GM18505 (cell line): ENCODE measurements at regions not wholly inside any gene's neighbourhood (a gene's known extent, or its start where the extent isn't known, plus 50 kb on each side); places are given as distances from the start of the nearest gene placed in this dataset.

Experiments used
- ATAC-seq: cut with Tn5 transposase; IDR thresholded peaks from one replicate; pipeline ENCODE4 v1.9.1; 2021; ENCODE audit not compliant: unreplicated experiment
- POLR2A ChIP-seq: IDR thresholded peaks from 4 replicates; pipeline ENCODE4 v1.6.1; 2011; ENCODE audit warnings: borderline replicate concordance; ENCODE audit not compliant: insufficient read depth, insufficient read length; ENCODE audit errors: extremely low read depth

- no peak for TF ChIP-seq POLR2A
- ATAC-seq, result no peak
These were observed 344.6 kb downstream of the UBE3D start for GRCh38 chr6:82720992-82721391.

DNA sequence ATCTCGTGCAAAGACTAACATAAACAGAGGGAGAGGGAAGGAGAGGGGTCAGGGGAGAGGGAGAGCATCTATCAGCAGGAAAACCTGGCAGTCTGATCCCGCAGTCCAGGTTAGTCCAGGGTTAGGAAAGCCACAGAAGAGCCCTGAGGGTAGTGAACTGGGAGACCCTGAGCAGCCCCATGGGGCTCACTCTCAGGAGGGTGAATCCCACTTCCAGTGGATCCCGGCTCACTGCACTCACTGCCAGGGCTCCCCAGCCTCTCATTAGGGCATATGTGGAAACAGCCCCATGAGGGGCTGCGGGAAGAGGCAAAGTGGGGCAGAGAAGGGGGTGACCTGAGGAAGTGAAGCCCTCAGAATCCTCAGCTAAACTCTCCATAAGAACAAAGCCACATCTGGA is 329.9 kb downstream of the UBE3D start:
- TF ChIP-seq POLR2A, result no peak
- no peak for ATAC-seq

- TF ChIP-seq POLR2A, result no peak
- no peak for ATAC-seq
These were observed 327.7 kb downstream of the UBE3D start for GRCh38 chr6:82737965-82738364.

DNA sequence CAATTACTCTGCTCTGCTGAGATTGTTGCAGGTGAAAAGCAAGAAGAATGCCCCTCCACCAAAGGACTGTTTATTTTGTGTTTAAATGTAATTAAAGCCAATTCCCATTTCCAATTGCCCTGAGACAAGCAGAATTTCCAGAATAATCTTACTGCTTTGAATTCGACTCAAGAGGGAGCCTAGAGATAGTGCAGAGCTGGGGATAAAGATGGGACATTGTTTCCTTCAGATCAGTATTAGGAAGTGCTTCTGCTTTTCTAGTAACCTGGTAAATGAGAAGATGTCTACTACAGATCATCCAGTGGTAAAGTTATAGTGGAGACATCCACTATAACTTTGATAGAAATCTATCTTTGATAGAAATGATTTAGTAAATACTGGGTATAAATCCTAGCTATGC is 326.9 kb downstream of the UBE3D start:
- no peak for ATAC-seq
- no peak for TF ChIP-seq POLR2A

- no peak for ATAC-seq
- no peak for TF ChIP-seq POLR2A
These were observed 326.3 kb downstream of the UBE3D start for GRCh38 chr6:82739303-82739702.

DNA sequence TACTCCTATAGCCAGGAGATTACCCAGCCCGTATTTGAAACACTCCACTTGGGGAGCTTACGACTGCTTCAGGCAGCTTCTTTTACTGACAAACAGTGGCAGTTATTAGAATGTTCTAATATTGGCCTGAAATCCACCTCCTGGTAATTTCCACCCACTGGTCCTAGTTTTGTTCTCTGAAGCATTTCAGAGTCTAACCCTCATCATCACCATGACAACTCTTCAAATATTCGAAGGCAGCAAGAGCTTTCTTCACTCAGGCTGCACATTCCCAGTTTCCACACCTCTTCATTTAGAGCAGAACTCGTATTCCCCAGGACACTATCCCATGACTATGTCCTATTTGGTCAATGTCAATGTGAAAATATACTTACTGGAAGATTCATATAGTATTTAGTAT is 325.6 kb downstream of the UBE3D start:
- no peak for TF ChIP-seq POLR2A
- no peak for ATAC-seq

GRCh38 chr6:82741325-82741995 is 324.2 kb downstream of the UBE3D start:
- no peak for ATAC-seq

GRCh38 chr6:82741996-82742385 is 323.6 kb downstream of the UBE3D start:
- ATAC-seq, result no peak

More at GRCh38 chr6:82741325-82741995, 324.2 kb downstream of the UBE3D start:
- no peak for TF ChIP-seq POLR2A

GRCh38 chr6:82744286-82745015 is 321.2 kb downstream of the UBE3D start:
- ATAC-seq, result no peak
- TF ChIP-seq POLR2A, result no peak

More at GRCh38 chr6:82741996-82742385, 323.6 kb downstream of the UBE3D start:
- TF ChIP-seq POLR2A, result no peak

DNA sequence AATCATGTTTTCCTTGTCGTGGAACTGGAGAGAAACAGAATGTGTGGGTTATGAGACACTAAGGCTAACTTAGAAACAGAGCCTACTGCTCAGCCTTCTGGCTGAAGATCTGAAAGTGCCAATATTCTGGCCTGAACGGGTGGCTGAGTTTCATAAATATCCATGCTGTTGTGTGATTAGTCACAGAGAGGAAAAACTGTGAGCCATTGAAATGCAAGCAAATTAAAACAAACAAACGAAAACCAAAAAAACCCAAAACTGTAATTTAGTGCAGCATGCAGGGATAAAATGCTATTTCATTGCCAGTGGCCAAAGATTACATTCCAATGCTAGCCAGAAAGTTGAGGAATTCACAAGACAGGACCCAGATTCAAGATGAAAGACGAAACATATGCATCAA is 315.1 kb downstream of the UBE3D start:
- ATAC-seq, result no peak
- TF ChIP-seq POLR2A, result no peak

DNA sequence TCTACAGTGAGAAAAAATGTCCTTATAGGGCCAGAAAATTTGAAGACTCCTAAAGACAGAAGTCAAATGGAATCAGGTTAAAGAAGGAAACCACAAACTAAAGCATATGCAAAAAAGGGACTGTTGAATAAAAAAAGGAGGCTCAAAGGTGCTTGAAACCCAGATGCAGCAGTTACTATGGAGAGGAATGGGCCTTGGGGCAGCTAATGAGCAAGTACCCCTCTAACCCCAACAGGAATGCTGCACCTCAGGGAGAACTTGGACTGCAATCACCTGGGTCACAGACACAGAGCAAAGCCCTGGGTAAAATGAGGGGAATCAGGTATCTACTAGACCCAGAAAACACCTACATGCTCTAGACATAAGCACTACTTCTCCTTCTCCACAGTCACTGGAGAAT is 313.9 kb downstream of the UBE3D start:
- TF ChIP-seq POLR2A, result no peak
- ATAC-seq, result no peak

DNA sequence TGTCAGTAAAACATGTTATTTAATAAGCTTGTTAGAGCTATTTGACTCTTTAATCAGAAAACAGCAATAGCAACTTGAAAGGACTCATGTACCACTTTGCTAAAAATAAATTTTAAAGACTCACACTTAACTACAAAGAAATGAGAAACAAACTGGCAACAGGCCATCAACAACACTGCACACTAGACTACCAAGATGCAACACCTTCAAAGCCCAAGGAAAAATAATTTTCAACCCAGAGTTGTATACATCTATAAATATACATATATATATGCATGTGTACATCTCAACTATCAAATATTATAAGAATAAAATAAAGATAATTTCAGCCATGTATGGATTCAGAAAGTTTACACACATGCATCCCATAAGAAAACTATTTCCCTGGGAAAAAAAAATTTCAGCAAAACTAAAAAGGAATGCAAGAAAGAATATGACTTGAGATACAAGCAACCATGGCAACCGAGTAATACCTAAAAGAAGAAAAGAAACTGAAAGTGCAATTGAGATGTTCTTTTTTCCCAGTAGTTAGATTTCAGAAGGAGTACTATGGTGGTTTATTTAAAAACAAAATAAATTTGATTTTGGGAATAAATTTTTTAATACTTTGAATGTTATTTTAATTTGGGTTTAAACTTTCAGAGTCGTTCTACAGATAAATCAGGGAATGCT is 303.8 kb downstream of the UBE3D start:
- TF ChIP-seq POLR2A, result no peak
- ATAC-seq, result no peak

- no peak for ATAC-seq
- no peak for TF ChIP-seq POLR2A
These were observed 299.2 kb downstream of the UBE3D start for GRCh38 chr6:82766476-82766875.

DNA sequence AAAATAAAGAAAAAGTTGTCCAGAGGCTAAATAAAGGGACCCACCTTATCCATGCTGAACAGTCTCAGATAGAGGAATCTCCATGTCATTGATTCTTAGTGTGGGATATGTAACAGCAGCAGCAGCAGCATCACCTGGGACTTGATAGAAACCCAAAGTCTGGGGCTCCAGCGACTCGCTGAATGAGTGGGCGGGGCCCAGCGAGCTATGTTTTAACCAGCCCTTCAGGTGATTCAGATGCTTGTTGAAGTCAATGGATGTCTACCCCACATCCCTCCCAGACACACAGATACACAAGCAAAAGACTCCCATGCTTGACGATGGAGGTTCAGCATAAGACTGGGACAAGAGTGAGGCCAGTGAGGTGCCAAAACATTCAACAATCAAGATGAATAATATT is 298.6 kb downstream of the UBE3D start:
- ATAC-seq, result no peak
- no peak for TF ChIP-seq POLR2A

DNA sequence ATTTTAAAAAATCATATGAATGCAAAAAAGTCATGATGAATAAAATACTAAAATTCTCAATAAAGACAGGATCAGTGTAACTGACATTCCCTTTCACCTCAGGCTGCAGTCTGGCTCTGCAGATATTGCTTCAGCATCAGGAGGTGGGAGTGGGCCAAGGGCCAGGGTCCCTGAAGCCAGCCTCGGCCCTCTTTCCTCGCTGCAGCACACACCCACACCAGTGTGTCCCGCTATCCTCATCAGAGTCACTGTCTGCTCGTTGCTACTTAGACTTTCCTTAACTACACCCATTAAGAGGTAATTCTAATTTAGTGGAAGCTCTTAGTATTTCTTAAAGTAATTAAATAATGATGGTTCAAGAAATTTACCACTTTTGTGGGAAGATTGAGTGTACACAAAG is 298.2 kb downstream of the UBE3D start:
- no peak for ATAC-seq
- no peak for TF ChIP-seq POLR2A
